Adipose tissue (tissue), 3 donors: ENCODE measurements at regions not wholly inside any gene's neighbourhood (a gene's known extent, or its start where the extent isn't known, plus 50 kb on each side); places are given as distances from the start of the nearest gene placed in this dataset.
"Not testable (repeated sequence)": the region's sequence is repeated elsewhere in the genome, so short reads cannot be mapped to it uniquely, and the experiment has no call there.

ENCODE experiments used
- H3K27ac ChIP-seq: one replicate; pipeline ENCODE4 v1.5.1; 2013; ENCODE audit warnings: low read depth, low read length
- WGBS, 3 donors: extraction: QIAGEN DNeasy Blood & Tissue Kit; methylation state at CpG; one replicate each; pipeline ENCODE4 v1.1.7; 2013; 5-methylcytosine and 5-hydroxymethylcytosine counted together
- donor health status: healthy with polysubstance abuse.
- donor health status: Bipolar disorder and iron deficiency.
- donor health status: healthy.

DNA sequence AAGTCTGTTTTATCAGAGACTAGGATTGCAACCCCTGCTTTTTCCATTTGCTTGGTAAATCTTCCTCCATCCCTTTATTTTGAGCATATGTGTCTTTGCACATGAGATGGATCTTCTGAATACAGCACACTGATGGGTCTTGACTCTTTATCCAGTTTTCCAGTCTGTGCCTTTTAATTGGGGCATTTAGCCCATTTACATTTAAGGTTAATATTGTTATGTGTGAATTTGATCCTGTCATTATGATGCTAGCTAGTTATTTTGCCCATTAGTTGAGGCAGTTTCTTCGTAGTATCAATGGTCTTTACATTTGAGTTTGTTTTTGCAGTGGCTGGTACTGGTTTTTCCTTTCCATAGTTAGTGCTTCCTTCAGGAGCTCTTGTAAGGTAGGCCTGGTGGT lies 120.6 kb upstream of the TNP1 start:
- 85 to 88% (median 88%) methylated on average over 1 of the region's 1 CpG for WGBS, 3 donors
- not testable (repeated sequence) for H3K27ac ChIP-seq

DNA sequence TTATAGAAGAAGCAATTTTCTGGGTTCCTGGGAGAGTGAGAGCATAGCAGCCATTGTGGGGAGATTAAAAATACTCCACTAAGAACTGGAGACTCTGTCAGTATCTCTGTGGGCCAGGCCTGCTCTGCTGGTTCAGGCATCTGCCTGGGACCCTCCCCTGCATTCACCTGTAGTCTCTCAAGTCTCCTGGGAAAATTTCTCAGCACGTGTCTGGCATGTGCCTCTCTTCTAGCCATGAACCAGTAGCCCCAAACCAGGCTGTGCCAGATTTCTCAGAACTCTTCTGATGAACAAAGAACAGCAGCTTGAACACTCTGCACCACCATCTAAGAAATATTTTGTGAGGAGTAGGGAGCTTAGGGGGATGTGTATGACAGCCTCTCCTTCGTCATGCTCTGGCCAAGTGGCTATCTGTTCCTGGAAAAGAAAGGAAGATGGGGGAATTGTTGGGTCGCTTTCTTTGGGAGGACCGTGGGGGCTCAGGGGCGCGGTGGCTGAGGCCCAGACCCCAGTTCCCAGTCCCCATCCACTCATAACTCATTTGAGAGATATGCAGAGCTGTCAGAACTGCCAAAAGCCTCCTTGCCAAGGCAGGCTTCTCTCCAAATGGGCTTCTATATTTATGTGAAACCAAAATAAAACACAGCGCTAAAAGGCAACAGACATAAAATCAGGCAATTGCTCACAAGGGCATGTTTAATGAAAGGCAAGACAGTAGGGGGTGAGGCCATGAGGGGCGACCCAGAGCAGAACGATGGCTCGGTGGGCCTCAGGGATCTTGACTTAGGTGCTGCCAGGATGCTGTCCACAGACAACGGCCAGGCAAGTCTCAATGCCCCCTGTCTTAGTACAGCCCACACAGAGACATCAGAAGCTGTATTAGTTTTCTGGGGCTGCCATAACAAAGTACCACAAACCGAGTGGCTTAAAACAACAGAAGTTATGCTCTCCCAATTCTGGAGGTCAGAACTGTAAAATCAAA lies 114.7 kb upstream of the TNP1 start:
- no peak overlapping the region for H3K27ac ChIP-seq
- 59 to 73% (median 69%) methylated on average over 12 of the region's 12 CpGs for WGBS, 3 donors

DNA sequence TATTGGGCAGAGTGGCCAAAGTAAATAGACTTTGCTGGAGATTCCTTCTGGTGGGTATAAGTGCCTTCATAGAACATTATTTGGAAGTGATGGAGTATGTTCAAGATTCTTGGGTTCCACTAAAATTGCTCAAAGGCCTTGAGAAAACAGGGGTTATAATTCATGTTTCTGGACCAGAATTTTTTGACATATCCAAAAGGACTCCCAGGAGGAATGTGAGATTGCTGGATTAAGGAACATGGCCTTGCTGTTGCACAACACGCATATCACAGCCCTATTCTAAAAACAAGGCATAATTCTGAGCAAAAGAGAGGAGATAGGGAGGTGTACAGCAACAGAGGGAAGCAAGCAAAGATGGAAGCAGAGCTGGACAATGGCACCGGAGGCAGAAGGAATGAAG lies 111.7 kb upstream of the TNP1 start:
- WGBS, 3 donors = 62 to 79% (median 66%) methylated on average over 2 of the region's 2 CpGs
- H3K27ac ChIP-seq = no peak overlapping the region

DNA sequence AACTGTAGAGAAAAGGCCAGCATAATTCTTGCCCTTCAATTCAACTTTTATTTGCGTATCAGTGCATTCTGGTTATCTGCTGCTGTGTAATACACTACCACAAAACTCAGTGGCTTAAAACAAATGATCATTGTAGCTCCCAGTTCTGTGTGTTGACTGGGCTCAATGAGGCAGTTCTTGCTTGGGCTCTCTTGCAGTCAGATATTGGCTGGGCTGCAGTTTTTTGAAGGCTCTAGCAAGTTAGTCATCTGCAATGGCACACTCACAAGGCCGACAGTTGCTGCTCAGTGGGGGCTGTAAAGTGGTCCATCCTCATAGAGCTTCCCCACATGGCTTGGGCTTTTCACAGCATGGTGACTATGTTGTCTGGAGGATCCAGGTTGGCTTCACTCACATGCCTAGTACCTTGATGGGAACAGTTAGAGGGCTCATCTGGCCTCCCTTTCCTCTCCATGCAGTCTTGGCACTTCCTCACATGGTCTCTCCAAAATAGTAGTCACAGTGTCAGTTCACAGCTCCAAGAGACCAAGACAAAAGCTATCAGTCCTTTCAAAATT lies 110.6 kb upstream of the TNP1 start:
- 84 to 92% (median 91%) methylated on average over 2 of the region's 2 CpGs for WGBS, 3 donors
- H3K27ac ChIP-seq = no peak overlapping the region

DNA sequence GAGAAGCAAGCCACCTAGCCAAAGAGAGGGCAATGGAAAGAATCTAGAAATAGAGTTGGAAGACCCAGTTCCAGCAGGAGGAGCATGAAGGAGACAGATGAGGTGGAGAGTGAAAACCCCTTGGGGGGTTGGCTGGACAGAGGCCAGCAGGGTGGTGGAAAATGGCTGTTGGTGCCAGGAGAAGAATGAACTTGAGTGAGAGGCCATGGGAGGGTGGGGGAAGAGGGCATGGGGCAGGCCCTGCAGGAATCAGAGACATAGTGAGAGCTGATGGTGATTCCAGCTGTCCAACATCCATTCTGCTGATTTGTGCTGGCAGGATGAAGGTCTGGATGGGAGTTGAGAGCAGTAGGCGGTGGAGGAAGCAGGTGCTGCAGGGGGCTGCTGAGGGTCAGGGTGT lies 108.0 kb upstream of the TNP1 start:
- WGBS, 3 donors = 88 to 100% (median 88%) methylated on average over 1 of the region's 1 CpG
- H3K27ac ChIP-seq = no peak overlapping the region

DNA sequence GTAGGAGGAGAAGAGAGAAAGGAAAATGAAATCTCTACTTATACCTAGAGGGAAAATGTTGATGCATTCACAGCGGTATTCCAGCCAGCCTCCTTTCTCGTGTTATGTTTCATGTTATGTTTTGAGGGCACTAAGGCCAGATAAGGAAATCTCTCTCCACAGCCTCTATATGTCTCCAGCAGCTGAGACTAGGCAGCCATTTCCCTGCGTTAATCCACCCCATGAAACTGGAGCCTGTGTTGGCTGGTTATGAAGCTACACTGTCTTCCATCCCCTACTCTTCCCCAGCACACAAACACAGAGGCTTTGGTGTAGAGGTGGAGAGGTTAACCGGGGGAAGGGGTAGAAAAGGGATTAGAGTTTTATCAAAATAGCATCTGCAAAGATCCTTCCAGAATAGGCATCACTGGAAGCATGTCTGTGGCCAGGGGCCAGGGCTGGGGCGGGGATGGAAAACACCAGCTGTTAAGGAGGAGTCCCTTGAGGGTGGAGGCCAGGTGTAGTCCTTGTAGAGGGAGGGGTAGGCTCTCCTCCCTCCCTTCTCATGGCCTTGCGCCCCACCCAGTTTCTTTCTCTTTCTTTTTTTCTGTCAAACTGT lies 100.9 kb upstream of the TNP1 start:
- WGBS, 3 donors = 82 to 91% (median 88%) methylated on average over 6 of the region's 6 CpGs
- H3K27ac ChIP-seq = no peak overlapping the region

DNA sequence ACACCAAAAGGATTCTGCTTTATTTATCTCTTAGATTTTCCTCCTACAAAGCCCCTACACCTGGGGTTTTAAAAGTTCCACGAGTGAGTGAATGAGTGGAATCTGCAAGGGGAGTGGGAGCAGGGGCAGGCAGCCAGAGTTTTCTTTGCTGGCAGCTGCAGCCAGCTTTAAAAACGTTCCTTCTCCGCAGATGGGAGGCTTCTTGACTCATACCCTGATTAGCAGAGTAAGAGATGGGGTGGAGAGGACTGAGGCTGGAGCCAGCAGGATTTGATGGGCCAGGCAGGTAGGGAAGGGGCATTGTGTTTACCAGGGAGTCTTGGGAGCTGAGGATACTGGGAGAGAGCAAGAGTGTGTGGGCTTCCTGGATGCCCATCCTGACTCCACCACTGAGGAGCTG lies 99.6 kb upstream of the TNP1 start:
- 27 to 61% (median 38%) methylated on average over 3 of the region's 3 CpGs for WGBS, 3 donors
- no peak overlapping the region for H3K27ac ChIP-seq

DNA sequence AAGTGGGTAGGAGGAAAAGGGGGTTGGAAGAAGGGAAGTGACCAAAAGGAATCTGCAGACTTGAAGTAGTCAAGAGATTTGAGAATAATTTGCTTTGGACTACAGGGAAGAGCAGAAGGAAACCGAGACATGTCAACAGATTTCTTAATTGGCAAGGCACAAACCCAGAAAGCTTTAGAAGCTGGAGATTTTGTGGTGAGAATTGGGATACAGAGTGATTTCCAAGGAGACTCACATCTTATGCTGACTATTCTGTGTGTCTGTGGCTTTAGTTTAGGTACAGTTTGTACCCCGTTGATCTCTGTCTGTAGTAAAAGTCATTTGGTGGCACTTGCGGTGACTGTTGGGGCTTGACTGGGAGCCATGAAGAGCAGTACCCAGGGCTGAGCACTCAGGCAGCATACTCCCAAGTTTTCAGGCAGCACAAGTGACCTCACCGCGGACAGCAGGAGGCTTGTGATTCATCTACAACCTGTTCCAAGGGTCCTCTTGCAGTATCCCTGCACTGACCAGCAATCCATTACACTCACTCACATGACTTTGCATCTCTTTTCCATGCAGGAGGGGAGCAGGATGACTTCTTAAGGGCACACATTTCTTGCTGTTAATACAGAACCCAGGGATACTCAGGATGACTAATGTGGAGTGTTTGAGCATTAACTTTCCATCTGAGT lies 97.1 kb upstream of the TNP1 start:
- 86 to 92% (median 90%) methylated on average over 5 of the region's 5 CpGs for WGBS, 3 donors
- H3K27ac ChIP-seq = no peak overlapping the region

DNA sequence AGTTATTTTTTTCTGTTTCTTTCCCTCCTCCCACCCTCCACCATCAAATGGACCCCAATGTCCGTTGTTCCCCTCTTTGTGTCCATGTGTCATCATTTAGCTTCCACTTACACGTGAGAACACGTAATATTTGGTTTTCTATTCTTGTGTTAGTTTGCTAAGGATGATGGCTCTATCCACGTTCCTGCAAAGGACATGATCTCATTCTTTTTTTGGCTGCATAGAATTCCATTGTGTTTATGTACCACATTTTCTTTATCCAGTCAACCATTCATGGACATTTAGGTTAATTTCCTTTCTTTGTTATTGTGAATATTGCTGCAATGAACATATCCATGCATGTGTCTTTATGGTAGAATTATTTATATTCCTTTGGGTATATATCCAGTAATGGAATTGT lies 91.3 kb upstream of the TNP1 start:
- H3K27ac ChIP-seq = no peak overlapping the region
- 68 to 91% (median 85%) methylated on average over 4 of the region's 4 CpGs for WGBS, 3 donors

DNA sequence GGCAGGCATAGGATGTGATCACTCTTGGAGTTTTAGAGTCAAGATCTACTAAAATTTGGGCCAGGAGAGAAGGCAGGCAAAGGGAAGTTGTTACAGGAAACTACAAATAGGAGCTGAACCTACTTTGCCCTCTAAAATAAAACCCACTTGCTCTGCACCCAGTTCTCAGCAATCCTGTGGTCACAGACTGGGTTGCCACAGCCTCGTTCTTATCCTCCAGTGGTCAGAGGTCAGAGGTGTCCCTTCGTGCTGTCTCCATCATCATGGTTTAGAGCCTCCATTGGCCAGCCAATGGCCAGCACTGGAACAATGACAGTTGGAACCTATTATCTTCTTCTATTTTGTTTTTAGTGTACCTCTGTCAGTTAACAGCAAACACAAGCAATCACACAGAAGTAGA lies 90.7 kb upstream of the TNP1 start:
- WGBS, 3 donors = 47 to 57% (median 55%) methylated on average over 2 of the region's 2 CpGs

DNA sequence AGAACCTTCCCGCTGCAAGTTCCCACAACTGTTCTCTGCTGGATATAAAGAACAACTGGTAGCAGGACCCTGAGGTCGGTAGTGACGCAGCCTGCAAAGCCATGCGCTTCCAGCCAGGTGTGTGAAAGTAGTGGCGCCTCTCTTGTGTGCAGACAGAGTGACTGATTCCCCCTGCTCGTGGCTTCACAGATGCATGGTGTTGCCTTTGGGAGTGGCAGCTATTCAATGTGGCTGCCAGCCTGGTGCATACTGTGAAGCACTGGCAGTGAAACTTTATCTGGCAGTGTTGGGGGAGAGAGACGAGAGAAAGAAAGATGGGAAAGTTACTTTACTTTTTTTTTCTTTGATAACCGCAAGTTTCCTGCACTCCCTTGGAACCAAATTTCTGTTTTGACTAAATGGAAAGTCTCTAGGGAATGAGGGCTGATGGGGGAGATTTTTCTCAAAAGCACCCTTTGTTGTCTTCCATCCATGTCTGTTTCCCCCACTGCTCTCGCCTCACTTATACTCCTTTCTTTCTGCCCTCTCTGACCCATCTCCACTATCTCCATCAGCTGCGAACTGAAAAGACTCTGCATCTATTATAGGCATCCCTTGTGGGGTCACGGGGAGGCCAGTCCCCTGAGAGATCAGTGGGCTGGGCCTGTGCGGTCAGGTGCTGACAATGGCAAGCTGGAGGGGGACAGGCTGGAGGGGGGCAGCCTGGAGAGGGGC lies 90.0 kb upstream of the TNP1 start:
- no peak overlapping the region for H3K27ac ChIP-seq
- WGBS, 3 donors = 60 to 78% (median 70%) methylated on average over 12 of the region's 12 CpGs

More for the DNA sequence above, 90.7 kb upstream of the TNP1 start:
- H3K27ac ChIP-seq = no peak overlapping the region

DNA sequence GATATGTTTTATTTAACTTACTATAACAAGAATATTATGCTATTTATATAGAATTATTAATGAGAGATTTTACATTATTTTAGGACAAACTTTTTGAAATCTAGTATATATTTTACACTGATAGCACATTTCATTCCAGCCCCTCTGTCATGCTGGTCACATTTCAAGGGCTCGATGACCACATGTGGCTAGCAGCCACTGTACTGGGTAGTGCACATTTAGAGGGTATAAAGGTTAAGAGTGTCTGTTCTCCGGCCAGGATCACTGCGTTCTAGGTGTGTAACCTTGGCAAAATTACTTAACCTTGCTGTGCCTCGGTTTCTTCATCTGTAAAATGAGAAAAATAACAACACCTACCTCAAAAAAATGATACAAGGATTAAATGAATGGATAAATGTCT lies 87.2 kb upstream of the TNP1 start:
- no peak overlapping the region for H3K27ac ChIP-seq
- 81 to 92% (median 90%) methylated on average over 4 of the region's 4 CpGs for WGBS, 3 donors

DNA sequence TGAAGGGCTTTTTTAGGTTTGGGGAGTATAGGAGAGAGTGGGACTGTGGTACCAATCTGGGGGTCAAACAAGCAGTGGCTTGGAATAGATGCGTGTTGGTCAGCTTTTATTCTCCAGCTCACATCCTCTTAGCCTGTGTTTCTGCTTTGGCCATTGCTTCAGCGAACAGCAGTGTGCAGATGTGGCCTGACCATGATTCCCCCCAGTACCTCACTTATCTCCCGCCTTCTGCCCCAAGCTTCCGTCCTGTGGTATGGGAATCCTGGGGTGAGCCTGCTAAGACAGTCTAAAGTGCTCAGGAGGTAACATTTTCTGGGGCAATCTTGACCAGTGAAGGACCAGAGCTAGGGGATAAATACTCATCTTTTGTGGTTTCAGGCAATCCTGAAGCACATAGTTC lies 84.9 kb upstream of the TNP1 start:
- 94 to 98% (median 97%) methylated on average over 4 of the region's 4 CpGs for WGBS, 3 donors
- H3K27ac ChIP-seq = no peak overlapping the region

DNA sequence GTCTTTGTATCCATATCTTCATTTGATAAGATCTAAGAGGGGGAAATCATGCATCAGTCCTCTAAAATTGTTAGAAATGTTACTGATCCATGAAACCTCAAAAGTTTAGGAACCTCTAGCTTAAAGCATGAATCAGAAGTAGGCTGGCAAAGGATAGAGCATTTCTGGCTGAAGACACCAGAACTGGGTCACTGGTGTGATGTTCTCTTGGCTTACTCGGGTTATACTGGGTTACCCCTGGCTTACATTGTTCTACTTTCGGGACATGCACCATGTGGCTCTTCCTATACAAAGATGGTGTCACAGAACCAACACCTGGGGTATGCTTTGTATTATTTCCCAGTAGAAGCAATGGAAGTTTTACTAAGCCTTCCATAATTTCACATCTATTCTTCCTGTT lies 83.2 kb upstream of the TNP1 start:
- 83 to 92% (median 92%) methylated on average over 2 of the region's 2 CpGs for WGBS, 3 donors

DNA sequence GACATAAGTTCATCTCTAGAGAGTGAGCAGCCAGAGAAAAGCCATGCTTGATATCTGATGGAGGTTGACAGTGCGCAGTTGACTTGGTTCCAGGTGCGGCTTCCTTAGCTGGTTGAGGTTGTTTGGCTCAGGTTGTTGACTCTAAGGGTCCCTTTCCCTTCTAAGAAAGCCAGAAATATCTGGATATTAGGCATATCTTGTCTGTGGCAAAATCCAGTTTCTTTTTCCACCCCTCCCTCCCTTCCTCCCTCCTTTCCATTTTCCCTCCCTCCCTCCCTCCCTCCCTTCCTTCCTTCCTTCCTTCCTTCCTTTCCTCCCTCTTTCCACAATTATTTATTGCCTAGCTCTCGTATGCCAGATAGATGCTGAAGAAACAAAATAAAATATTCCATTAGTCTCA lies 82.6 kb upstream of the TNP1 start:
- WGBS, 3 donors = 79 to 84% (median 79%) methylated on average over 3 of the region's 3 CpGs
- no peak overlapping the region for H3K27ac ChIP-seq

More for the DNA sequence above, 83.2 kb upstream of the TNP1 start:
- H3K27ac ChIP-seq = no peak overlapping the region

DNA sequence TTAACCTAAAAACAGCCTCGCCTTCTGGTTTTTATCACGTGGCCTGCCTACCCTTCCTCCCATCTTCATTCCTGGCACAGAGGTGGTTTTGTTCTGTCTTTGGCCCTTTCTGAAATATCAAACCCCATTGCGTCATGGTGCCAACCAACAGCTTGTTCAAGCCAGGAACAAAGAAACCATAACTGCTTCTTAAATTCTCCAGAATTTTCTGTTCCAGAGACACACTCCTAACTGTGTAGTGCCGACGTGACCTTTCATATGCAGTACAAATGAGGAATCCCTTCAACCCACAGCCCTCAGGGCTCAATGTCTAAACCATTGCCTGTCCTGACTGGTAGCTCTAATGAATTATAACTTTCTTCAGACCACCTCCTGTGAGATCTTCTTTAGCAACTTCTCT lies 82.2 kb upstream of the TNP1 start:
- no peak overlapping the region for H3K27ac ChIP-seq
- 88 to 95% (median 88%) methylated on average over 5 of the region's 5 CpGs for WGBS, 3 donors

DNA sequence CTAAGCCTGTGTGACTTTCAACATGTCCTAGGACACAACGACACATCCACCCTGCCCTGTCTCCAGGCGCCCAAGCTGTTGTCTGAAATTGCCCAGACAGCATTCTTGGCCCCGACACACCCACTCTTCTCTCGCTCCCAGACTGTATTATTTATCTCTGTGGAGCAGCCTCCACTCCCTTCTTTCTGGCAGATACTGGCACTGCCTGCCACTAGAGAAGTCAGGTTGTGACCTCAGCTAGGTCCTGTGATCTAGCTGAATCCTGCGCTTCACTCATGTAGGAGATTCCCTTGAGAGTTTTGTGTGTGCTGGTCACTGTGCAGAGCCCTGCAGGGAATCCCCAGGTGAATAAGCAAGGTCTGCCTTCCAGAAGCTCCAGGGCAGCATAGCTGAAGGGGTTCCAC lies 77.1 kb upstream of the TNP1 start:
- WGBS, 3 donors = 60 to 63% (median 60%) methylated on average over 5 of the region's 5 CpGs
- no peak overlapping the region for H3K27ac ChIP-seq

DNA sequence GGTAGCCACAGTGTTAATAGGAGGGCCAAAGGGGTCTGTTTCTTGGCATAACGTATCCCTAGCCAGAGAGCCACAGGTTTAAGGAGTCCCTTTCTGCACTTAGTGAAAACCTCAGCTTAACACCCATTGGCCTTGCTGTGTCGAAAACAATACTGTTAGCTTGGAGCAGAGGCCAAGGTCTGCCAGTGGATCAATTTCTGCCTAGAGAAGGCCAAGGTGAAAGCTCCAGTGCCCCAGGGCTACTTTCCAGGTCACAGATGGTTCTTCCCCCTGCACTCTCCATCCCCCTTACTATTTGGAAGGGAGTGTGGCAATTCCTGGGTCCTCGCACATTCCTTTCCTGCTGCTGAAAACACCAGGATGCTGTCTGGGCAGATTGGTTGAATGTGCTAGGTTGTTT lies 74.8 kb upstream of the TNP1 start:
- 76 to 93% (median 93%) methylated on average over 3 of the region's 3 CpGs for WGBS, 3 donors
- H3K27ac ChIP-seq = no peak overlapping the region
